ENCODE measurements at regions not wholly inside any gene's neighbourhood (a gene's known extent, or its start where the extent isn't known, plus 50 kb on each side); places are given as distances from the start of the nearest gene placed in this dataset.

GRCh38 chr10:128298587-128298986, 172.4 kb upstream of the MKI67 start:
- H3K4me1 ChIP-seq (ENCODE audit: control insufficient read depth, insufficient read depth, low read length): no peaks in the 10 kb centered on the region
- H3K36me3 ChIP-seq (ENCODE audit: control insufficient read depth in 2 of 2, insufficient read depth in 2 of 2, low read length in 2 of 2): no peaks in the 10 kb centered on the region
- H3K9ac ChIP-seq (ENCODE audit: low read length in 2 of 2): no peak overlapping the region
- H3K27ac ChIP-seq (ENCODE audit: low read length): no peak overlapping the region
- H3K9me3 ChIP-seq (ENCODE audit: control insufficient read depth in 2 of 2, low read length in 2 of 2): no peaks in the 10 kb centered on the region
- no peak overlapping the region for H3K4me3 ChIP-seq (ENCODE audit: low read length in 2 of 2)
- H3K27me3 ChIP-seq (ENCODE audit: control insufficient read depth in 1 of 2, insufficient read depth in 2 of 2, low read length in 2 of 2): peaks cover 0 to 5% of the 10 kb centered on the region in 2 donors

GRCh38 chr10:128300290-128300824, 174.1 kb upstream of the MKI67 start:
- Histone ChIP-seq H3K4me1 (ENCODE audit: control insufficient read depth, insufficient read depth, low read length) (no peaks in the 10 kb centered on the region), H3K27ac (ENCODE audit: low read length) (no peak overlapping the region), H3K9ac (ENCODE audit: low read length in 2 of 2) (no peak overlapping the region), H3K36me3 (ENCODE audit: control insufficient read depth in 2 of 2, insufficient read depth in 2 of 2, low read length in 2 of 2) (no peaks in the 10 kb centered on the region), H3K9me3 (ENCODE audit: control insufficient read depth in 2 of 2, low read length in 2 of 2) (no peaks in the 10 kb centered on the region), H3K27me3 (ENCODE audit: control insufficient read depth in 1 of 2, insufficient read depth in 2 of 2, low read length in 2 of 2) (peaks cover 0 to 2% of the 10 kb centered on the region in 2 donors), H3K4me3 (ENCODE audit: low read length in 2 of 2) (no peak overlapping the region)

- H3K27ac ChIP-seq (ENCODE audit: low read length): no peak overlapping the region
- peaks cover 0 to 2% of the 10 kb centered on the region in 2 donors for H3K27me3 ChIP-seq (ENCODE audit: control insufficient read depth in 1 of 2, insufficient read depth in 2 of 2, low read length in 2 of 2)
- H3K36me3 ChIP-seq (ENCODE audit: control insufficient read depth in 2 of 2, insufficient read depth in 2 of 2, low read length in 2 of 2): no peaks in the 10 kb centered on the region
- H3K4me1 ChIP-seq (ENCODE audit: control insufficient read depth, insufficient read depth, low read length): no peaks in the 10 kb centered on the region
- H3K9ac ChIP-seq (ENCODE audit: low read length in 2 of 2): no peak overlapping the region
- H3K9me3 ChIP-seq (ENCODE audit: control insufficient read depth in 2 of 2, low read length in 2 of 2): no peaks in the 10 kb centered on the region
- no peak overlapping the region for H3K4me3 ChIP-seq (ENCODE audit: low read length in 2 of 2)
These were observed 174.8 kb upstream of the MKI67 start for GRCh38 chr10:128301051-128301450.

GRCh38 chr10:128302808-128303207, 176.6 kb upstream of the MKI67 start:
- no peaks in the 10 kb centered on the region for H3K36me3 ChIP-seq (ENCODE audit: control insufficient read depth in 2 of 2, insufficient read depth in 2 of 2, low read length in 2 of 2)

GRCh38 chr10:128304271-128304670, 178.0 kb upstream of the MKI67 start:
- H3K36me3 ChIP-seq (ENCODE audit: control insufficient read depth in 2 of 2, insufficient read depth in 2 of 2, low read length in 2 of 2): no peaks in the 10 kb centered on the region
- peaks cover 0 to 5% of the 10 kb centered on the region in 2 donors for H3K27me3 ChIP-seq (ENCODE audit: control insufficient read depth in 1 of 2, insufficient read depth in 2 of 2, low read length in 2 of 2)
- H3K9me3 ChIP-seq (ENCODE audit: control insufficient read depth in 2 of 2, low read length in 2 of 2): no peaks in the 10 kb centered on the region
- no peak overlapping the region for H3K9ac ChIP-seq (ENCODE audit: low read length in 2 of 2)
- no peak overlapping the region for H3K4me3 ChIP-seq (ENCODE audit: low read length in 2 of 2)
- no peak overlapping the region for H3K27ac ChIP-seq (ENCODE audit: low read length)
- no peaks in the 10 kb centered on the region for H3K4me1 ChIP-seq (ENCODE audit: control insufficient read depth, insufficient read depth, low read length)

More at GRCh38 chr10:128302808-128303207, 176.6 kb upstream of the MKI67 start:
- H3K9me3 ChIP-seq (ENCODE audit: control insufficient read depth in 2 of 2, low read length in 2 of 2): no peaks in the 10 kb centered on the region
- peaks cover 0 to 5% of the 10 kb centered on the region in 2 donors for H3K27me3 ChIP-seq (ENCODE audit: control insufficient read depth in 1 of 2, insufficient read depth in 2 of 2, low read length in 2 of 2)
- no peak overlapping the region for H3K9ac ChIP-seq (ENCODE audit: low read length in 2 of 2)
- no peak overlapping the region for H3K27ac ChIP-seq (ENCODE audit: low read length)
- no peak overlapping the region for H3K4me3 ChIP-seq (ENCODE audit: low read length in 2 of 2)
- H3K4me1 ChIP-seq (ENCODE audit: control insufficient read depth, insufficient read depth, low read length): no peaks in the 10 kb centered on the region

GRCh38 chr10:128305601-128306345, 179.6 kb upstream of the MKI67 start:
- no peak overlapping the region for H3K27ac ChIP-seq (ENCODE audit: low read length)
- no peak overlapping the region for H3K9ac ChIP-seq (ENCODE audit: low read length in 2 of 2)
- no peaks in the 10 kb centered on the region for H3K36me3 ChIP-seq (ENCODE audit: control insufficient read depth in 2 of 2, insufficient read depth in 2 of 2, low read length in 2 of 2)
- H3K27me3 ChIP-seq (ENCODE audit: control insufficient read depth in 1 of 2, insufficient read depth in 2 of 2, low read length in 2 of 2): peaks cover 0 to 5% of the 10 kb centered on the region in 2 donors
- no peaks in the 10 kb centered on the region for H3K4me1 ChIP-seq (ENCODE audit: control insufficient read depth, insufficient read depth, low read length)
- no peak overlapping the region for H3K4me3 ChIP-seq (ENCODE audit: low read length in 2 of 2)
- H3K9me3 ChIP-seq (ENCODE audit: control insufficient read depth in 2 of 2, low read length in 2 of 2): no peaks in the 10 kb centered on the region

GRCh38 chr10:128306535-128306934, 180.3 kb upstream of the MKI67 start:
- H3K4me1 ChIP-seq (ENCODE audit: control insufficient read depth, insufficient read depth, low read length): no peaks in the 10 kb centered on the region
- no peaks in the 10 kb centered on the region for H3K9me3 ChIP-seq (ENCODE audit: control insufficient read depth in 2 of 2, low read length in 2 of 2)
- peaks cover 0 to 5% of the 10 kb centered on the region in 2 donors for H3K27me3 ChIP-seq (ENCODE audit: control insufficient read depth in 1 of 2, insufficient read depth in 2 of 2, low read length in 2 of 2)
- H3K9ac ChIP-seq (ENCODE audit: low read length in 2 of 2): no peak overlapping the region
- H3K4me3 ChIP-seq (ENCODE audit: low read length in 2 of 2): no peak overlapping the region
- H3K27ac ChIP-seq (ENCODE audit: low read length): no peak overlapping the region
- no peaks in the 10 kb centered on the region for H3K36me3 ChIP-seq (ENCODE audit: control insufficient read depth in 2 of 2, insufficient read depth in 2 of 2, low read length in 2 of 2)

GRCh38 chr10:128306966-128307365, 180.7 kb upstream of the MKI67 start:
- Histone ChIP-seq H3K27me3 (ENCODE audit: control insufficient read depth in 1 of 2, insufficient read depth in 2 of 2, low read length in 2 of 2) (peaks cover 0 to 5% of the 10 kb centered on the region in 2 donors), H3K9me3 (ENCODE audit: control insufficient read depth in 2 of 2, low read length in 2 of 2) (no peaks in the 10 kb centered on the region), H3K36me3 (ENCODE audit: control insufficient read depth in 2 of 2, insufficient read depth in 2 of 2, low read length in 2 of 2) (no peaks in the 10 kb centered on the region), H3K27ac (ENCODE audit: low read length) (no peak overlapping the region), H3K4me1 (ENCODE audit: control insufficient read depth, insufficient read depth, low read length) (no peaks in the 10 kb centered on the region), H3K4me3 (ENCODE audit: low read length in 2 of 2) (no peak overlapping the region), H3K9ac (ENCODE audit: low read length in 2 of 2) (no peak overlapping the region)

- Histone ChIP-seq H3K36me3 (ENCODE audit: control insufficient read depth in 2 of 2, insufficient read depth in 2 of 2, low read length in 2 of 2) (no peaks in the 10 kb centered on the region), H3K4me1 (ENCODE audit: control insufficient read depth, insufficient read depth, low read length) (no peaks in the 10 kb centered on the region), H3K9me3 (ENCODE audit: control insufficient read depth in 2 of 2, low read length in 2 of 2) (no peaks in the 10 kb centered on the region), H3K27me3 (ENCODE audit: control insufficient read depth in 1 of 2, insufficient read depth in 2 of 2, low read length in 2 of 2) (peaks cover 0 to 5% of the 10 kb centered on the region in 2 donors), H3K27ac (ENCODE audit: low read length) (no peak overlapping the region), H3K9ac (ENCODE audit: low read length in 2 of 2) (no peak overlapping the region), H3K4me3 (ENCODE audit: low read length in 2 of 2) (no peak overlapping the region)
These were observed 181.6 kb upstream of the MKI67 start for GRCh38 chr10:128307820-128308219.

- H3K27ac ChIP-seq (ENCODE audit: low read length): no peak overlapping the region
These were observed 184.9 kb upstream of the MKI67 start for GRCh38 chr10:128310971-128311658.

GRCh38 chr10:128312250-128312649, 186.0 kb upstream of the MKI67 start:
- H3K27me3 ChIP-seq (ENCODE audit: control insufficient read depth in 1 of 2, insufficient read depth in 2 of 2, low read length in 2 of 2): no peaks in the 10 kb centered on the region
- no peaks in the 10 kb centered on the region for H3K9me3 ChIP-seq (ENCODE audit: control insufficient read depth in 2 of 2, low read length in 2 of 2)
- H3K4me1 ChIP-seq (ENCODE audit: control insufficient read depth, insufficient read depth, low read length): no peaks in the 10 kb centered on the region
- no peaks in the 10 kb centered on the region for H3K36me3 ChIP-seq (ENCODE audit: control insufficient read depth in 2 of 2, insufficient read depth in 2 of 2, low read length in 2 of 2)
- H3K27ac ChIP-seq (ENCODE audit: low read length): no peak overlapping the region
- no peak overlapping the region for H3K9ac ChIP-seq (ENCODE audit: low read length in 2 of 2)
- H3K4me3 ChIP-seq (ENCODE audit: low read length in 2 of 2): no peak overlapping the region

More at GRCh38 chr10:128310971-128311658, 184.9 kb upstream of the MKI67 start:
- H3K4me1 ChIP-seq (ENCODE audit: control insufficient read depth, insufficient read depth, low read length): no peaks in the 10 kb centered on the region
- H3K9me3 ChIP-seq (ENCODE audit: control insufficient read depth in 2 of 2, low read length in 2 of 2): no peaks in the 10 kb centered on the region
- H3K27me3 ChIP-seq (ENCODE audit: control insufficient read depth in 1 of 2, insufficient read depth in 2 of 2, low read length in 2 of 2): peaks cover 0 to 5% of the 10 kb centered on the region in 2 donors
- H3K4me3 ChIP-seq (ENCODE audit: low read length in 2 of 2): no peak overlapping the region
- H3K36me3 ChIP-seq (ENCODE audit: control insufficient read depth in 2 of 2, insufficient read depth in 2 of 2, low read length in 2 of 2): no peaks in the 10 kb centered on the region
- no peak overlapping the region for H3K9ac ChIP-seq (ENCODE audit: low read length in 2 of 2)
